A673 (cell line): ENCODE measurements at regions not wholly inside any gene's neighbourhood (a gene's known extent, or its start where the extent isn't known, plus 50 kb on each side); places are given as distances from the start of the nearest gene placed in this dataset.

ENCODE experiments used
- CTCF ChIP-seq: fragments of 300-800, 200-600 bp; sonication (generic); conservative IDR thresholded peaks from 2 replicates; pipeline ENCODE4 v1.5.1; 2017; ENCODE audit warnings: low read depth, mild to moderate bottlenecking, antibody characterized with exemption, low read length, moderate library complexity, mixed read lengths
- EZH2 ChIP-seq: fragments of 200-600 bp; sonication (generic); IDR thresholded peaks from 2 replicates; pipeline ENCODE4 v1.6.1; 2017; ENCODE audit warnings: borderline replicate concordance, low read depth, mild to moderate bottlenecking, mixed read lengths, antibody characterized with exemption, low read length; ENCODE audit not compliant: poor library complexity, severe bottlenecking

- no peak for TF ChIP-seq CTCF
- TF ChIP-seq EZH2: no peak
Measured at GRCh38 chr2:16291731-16292550, 351.6 kb downstream of the MYCN start.
